ENCODE measurements at regions not wholly inside any gene's neighbourhood (a gene's known extent, or its start where the extent isn't known, plus 50 kb on each side); places are given as distances from the start of the nearest gene placed in this dataset.

GRCh38 chr4:123255971-123256370, 140.6 kb upstream of the SPRY1 start:
- TF ChIP-seq CTCF (IDR thresholded peaks at IDR 0.05) (no peak), POLR2A (IDR thresholded peaks at IDR 0.05) (no peak)

Measured in heart left ventricle (tissue), 13 donors.